GM23248 (cell line): ENCODE measurements at regions not wholly inside any gene's neighbourhood (a gene's known extent, or its start where the extent isn't known, plus 50 kb on each side); places are given as distances from the start of the nearest gene placed in this dataset.

Experiments used
- EZH2 ChIP-seq: fragments of 200-600 bp; sonication (generic); IDR thresholded peaks from 2 replicates; pipeline ENCODE4 v1.6.1; 2018; ENCODE audit warnings: antibody characterized with exemption, mild to moderate bottlenecking; ENCODE audit not compliant: insufficient read depth, poor library complexity, severe bottlenecking
- EZH2phosphoT487 ChIP-seq: fragments of 200-600 bp; sonication (generic); IDR thresholded peaks from 2 replicates; pipeline ENCODE4 v1.6.1; 2018; ENCODE audit warnings: antibody characterized with exemption, moderate library complexity, mild to moderate bottlenecking, low read depth; ENCODE audit not compliant: insufficient read depth

GRCh38 chr13:82698941-82699340 lies 1183.3 kb downstream of the SLITRK1 start:
- TF ChIP-seq EZH2, result no peak
- no peak for TF ChIP-seq EZH2phosphoT487
